HL-60 (cell line): ENCODE measurements at regions not wholly inside any gene's neighbourhood (a gene's known extent, or its start where the extent isn't known, plus 50 kb on each side); places are given as distances from the start of the nearest gene placed in this dataset.

Experiments used
- DNase-seq, 2 experiments: peaks; one replicate each; pipeline ENCODE4 v3.0.0-alpha.2; 2010 to 2020; ENCODE audit warnings: low read depth in 1 of 2, low spot score in 1 of 2
- H3K27ac ChIP-seq: fragments of 250-450 bp; sonication (Bioruptor Pico); replicated peaks from 2 replicates; pipeline ENCODE4 v1.5.1; 2020; ENCODE audit warnings: mild to moderate bottlenecking, moderate library complexity
- H3K27me3 ChIP-seq: fragments of 250-450 bp; sonication (Bioruptor Pico); 2 replicates; pipeline ENCODE4 v1.5.1; 2021; ENCODE audit warnings: mild to moderate bottlenecking, moderate library complexity; ENCODE audit not compliant: insufficient read depth, poor library complexity, severe bottlenecking
- H3K4me3 ChIP-seq: replicated peaks from 2 replicates; pipeline ENCODE4 v1.5.1; 2011; ENCODE audit warnings: mild to moderate bottlenecking, control low read depth, low read length; ENCODE audit not compliant: insufficient read depth
- GABPA ChIP-seq: IDR thresholded peaks from 2 replicates; pipeline ENCODE4 v1.6.1; 2012; ENCODE audit warnings: low read depth
- POLR2AphosphoS5 ChIP-seq: IDR thresholded peaks from 2 replicates; pipeline ENCODE4 v1.6.1; 2012; ENCODE audit warnings: low read depth
- SPI1 ChIP-seq: IDR thresholded peaks from 2 replicates; pipeline ENCODE4 v1.6.1; 2012; ENCODE audit warnings: low read depth, mild to moderate bottlenecking, borderline replicate concordance
- TF ChIP-seq, protein P1 (sequence below): IDR thresholded peaks from 2 replicates; pipeline ENCODE4 v1.6.1; 2012; ENCODE audit warnings: low read depth; ENCODE audit not compliant: insufficient replicate concordance
- TF ChIP-seq, protein P2 (sequence below): IDR thresholded peaks from one replicate; pipeline ENCODE4 v1.5.1; 2011; ENCODE audit warnings: low read length, control low read depth, inconsistent platforms; ENCODE audit not compliant: insufficient read depth

DNA sequence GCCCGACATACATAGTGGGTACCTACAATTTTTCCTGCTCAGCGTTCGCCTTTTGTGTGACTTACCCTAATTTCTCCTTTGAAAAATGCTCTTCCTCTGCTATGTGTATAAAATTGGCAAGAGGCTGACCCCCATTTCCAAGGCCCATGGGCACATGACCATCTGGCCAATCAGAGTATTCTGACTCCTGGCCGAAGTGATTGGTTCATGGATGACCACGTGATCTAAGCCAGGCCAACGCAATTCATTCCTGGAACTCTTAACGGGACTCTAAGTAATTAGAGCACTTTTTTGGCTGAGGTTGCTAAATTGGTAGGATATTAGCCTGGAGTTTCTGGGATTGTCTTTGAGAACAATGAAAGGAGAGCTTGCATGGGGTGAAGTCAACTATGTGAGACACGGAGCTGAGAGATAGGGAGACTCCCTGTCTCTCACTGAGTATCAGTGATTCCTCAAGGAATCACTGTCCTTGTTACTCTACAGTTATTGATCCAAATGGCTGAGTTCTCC lies 110.1 kb upstream of the TBX3 start:
- no peak for DNase-seq
- TF ChIP-seq, protein P1, sequence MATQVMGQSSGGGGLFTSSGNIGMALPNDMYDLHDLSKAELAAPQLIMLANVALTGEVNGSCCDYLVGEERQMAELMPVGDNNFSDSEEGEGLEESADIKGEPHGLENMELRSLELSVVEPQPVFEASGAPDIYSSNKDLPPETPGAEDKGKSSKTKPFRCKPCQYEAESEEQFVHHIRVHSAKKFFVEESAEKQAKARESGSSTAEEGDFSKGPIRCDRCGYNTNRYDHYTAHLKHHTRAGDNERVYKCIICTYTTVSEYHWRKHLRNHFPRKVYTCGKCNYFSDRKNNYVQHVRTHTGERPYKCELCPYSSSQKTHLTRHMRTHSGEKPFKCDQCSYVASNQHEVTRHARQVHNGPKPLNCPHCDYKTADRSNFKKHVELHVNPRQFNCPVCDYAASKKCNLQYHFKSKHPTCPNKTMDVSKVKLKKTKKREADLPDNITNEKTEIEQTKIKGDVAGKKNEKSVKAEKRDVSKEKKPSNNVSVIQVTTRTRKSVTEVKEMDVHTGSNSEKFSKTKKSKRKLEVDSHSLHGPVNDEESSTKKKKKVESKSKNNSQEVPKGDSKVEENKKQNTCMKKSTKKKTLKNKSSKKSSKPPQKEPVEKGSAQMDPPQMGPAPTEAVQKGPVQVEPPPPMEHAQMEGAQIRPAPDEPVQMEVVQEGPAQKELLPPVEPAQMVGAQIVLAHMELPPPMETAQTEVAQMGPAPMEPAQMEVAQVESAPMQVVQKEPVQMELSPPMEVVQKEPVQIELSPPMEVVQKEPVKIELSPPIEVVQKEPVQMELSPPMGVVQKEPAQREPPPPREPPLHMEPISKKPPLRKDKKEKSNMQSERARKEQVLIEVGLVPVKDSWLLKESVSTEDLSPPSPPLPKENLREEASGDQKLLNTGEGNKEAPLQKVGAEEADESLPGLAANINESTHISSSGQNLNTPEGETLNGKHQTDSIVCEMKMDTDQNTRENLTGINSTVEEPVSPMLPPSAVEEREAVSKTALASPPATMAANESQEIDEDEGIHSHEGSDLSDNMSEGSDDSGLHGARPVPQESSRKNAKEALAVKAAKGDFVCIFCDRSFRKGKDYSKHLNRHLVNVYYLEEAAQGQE: no peak
- TF ChIP-seq POLR2AphosphoS5: no peak
- Histone ChIP-seq H3K27ac (no peak overlapping the region), H3K4me3 (no peak overlapping the region), H3K27me3 (no peaks in the 10 kb centered on the region)

DNA sequence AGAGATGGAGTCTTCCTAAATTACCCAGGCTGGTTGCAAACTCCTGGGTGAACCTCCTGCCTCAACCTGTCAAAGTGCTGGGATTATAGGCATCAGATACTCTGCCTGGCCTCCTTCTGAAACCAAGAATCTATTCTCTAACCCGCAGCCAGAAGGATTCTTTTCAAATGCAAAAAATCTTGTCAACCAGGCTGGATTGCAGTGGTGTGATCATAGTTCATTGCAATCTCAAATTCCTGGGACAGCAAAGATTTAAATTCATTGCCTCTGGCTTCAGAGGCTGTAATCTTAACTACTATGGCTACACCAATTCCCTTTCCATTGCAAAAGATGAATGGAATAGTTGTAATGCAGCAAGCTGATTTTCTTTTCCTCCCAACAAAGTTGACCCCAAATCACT lies 106.3 kb upstream of the TBX3 start:
- Histone ChIP-seq H3K27ac (no peak overlapping the region), H3K27me3 (no peaks in the 10 kb centered on the region), H3K4me3 (no peak overlapping the region)
- no peak for DNase-seq
- TF ChIP-seq, protein P2, sequence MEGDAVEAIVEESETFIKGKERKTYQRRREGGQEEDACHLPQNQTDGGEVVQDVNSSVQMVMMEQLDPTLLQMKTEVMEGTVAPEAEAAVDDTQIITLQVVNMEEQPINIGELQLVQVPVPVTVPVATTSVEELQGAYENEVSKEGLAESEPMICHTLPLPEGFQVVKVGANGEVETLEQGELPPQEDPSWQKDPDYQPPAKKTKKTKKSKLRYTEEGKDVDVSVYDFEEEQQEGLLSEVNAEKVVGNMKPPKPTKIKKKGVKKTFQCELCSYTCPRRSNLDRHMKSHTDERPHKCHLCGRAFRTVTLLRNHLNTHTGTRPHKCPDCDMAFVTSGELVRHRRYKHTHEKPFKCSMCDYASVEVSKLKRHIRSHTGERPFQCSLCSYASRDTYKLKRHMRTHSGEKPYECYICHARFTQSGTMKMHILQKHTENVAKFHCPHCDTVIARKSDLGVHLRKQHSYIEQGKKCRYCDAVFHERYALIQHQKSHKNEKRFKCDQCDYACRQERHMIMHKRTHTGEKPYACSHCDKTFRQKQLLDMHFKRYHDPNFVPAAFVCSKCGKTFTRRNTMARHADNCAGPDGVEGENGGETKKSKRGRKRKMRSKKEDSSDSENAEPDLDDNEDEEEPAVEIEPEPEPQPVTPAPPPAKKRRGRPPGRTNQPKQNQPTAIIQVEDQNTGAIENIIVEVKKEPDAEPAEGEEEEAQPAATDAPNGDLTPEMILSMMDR: no peak
- TF ChIP-seq SPI1 (no peak), POLR2AphosphoS5 (no peak), GABPA (no peak)
- TF ChIP-seq, protein P1: no peak

DNA sequence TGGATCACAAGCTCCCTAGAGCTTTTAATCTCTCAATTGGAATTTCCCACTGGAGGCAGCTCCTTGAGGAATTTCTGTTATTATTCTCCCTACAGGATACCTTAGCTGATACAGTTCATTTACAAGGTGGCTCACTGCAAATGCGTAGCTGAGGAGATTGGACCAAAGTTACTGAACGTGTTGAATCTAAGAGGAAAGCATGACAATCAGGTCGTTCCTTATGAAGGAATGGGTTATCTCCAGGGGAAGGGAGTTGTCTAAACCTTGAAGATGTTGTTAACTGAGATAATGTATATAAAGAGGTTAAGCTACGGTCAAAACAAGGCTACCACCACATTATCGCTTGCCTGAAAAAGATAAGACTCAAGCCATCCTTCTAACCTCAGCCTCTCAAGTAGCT lies 105.8 kb upstream of the TBX3 start:
- TF ChIP-seq POLR2AphosphoS5 (no peak), SPI1 (no peak), GABPA (no peak)
- TF ChIP-seq, protein P2: no peak
- TF ChIP-seq, protein P1: no peak
- Histone ChIP-seq H3K27ac (no peak overlapping the region), H3K4me3 (no peak overlapping the region), H3K27me3 (no peaks in the 10 kb centered on the region)
- no peak for DNase-seq

DNA sequence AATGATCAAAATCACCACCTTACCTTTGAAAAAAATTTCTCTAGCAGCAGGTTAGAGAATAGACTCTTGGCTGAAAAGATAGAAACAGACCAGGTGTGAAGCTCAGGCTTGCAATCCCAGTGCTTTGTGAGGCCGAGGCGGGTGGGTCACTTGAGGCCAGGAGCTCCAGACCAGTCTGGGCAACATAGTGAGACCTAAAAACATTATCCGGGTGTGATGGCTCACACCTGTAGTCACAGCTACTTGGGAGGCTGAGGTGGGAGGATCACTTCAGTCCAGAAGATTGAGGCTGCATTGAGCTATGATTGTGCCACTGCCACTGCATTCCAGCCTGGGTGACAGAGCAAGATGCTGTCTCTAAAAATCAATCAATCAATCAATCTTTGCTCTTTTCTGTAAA lies 105.3 kb upstream of the TBX3 start:
- Histone ChIP-seq H3K27me3 (no peaks in the 10 kb centered on the region), H3K4me3 (no peak overlapping the region), H3K27ac (no peak overlapping the region)
- TF ChIP-seq SPI1 (no peak), POLR2AphosphoS5 (no peak), GABPA (no peak)
- TF ChIP-seq, protein P1: no peak
- TF ChIP-seq, protein P2: no peak
- DNase-seq: no peak
